Hypothalamus (tissue), 51 donors: ENCODE measurements at regions not wholly inside any gene's neighbourhood (a gene's known extent, or its start where the extent isn't known, plus 50 kb on each side); places are given as distances from the start of the nearest gene placed in this dataset.

ENCODE experiments used
- DNase-seq, 51 donors: peaks; one replicate each; lab custom pipeline; 2025; lab: John Stamatoyannopoulos, UW

- no peak for DNase-seq
These were observed 120.8 kb upstream of the GLI2 start for GRCh38 chr2:120614901-120615300.

DNA sequence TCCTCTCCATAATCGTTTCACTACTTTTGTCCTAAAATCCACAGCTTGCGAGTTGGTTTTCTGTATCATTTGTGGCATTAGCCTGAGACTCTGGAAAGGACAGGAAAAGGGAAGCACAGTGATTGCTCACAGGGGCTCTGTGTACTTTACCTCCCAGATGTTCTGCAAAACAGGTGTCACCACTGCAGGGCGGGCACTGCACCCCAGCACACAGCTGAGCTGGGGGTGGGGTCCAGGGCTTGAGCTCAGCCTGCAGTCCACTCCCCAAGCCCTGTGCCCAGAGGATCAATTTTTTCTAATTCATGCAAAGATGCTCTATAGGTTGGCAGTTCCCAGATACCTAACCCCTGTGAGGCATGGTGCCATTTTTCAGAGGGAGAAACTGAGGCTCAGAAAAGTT is 119.4 kb upstream of the GLI2 start:
- no peak for DNase-seq

DNA sequence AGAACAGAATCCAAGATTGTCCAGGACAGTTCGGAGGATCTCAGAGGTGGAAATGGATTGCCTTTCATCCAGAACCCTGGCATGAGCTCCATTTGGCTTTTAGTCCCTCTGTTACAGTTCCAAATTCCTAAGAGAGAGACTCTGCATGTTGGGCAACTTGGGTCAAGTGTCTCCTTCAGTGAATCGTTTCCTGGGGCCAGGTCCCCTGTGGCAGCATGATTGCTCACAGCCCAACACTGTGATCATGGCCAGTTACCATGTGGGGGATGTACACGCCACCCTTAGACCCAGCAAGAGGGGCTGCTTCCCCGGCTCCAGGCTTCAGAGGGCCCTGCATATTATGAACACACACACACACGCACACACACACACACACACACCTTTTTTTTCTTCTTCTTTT is 118.6 kb upstream of the GLI2 start:
- no peak for DNase-seq

DNA sequence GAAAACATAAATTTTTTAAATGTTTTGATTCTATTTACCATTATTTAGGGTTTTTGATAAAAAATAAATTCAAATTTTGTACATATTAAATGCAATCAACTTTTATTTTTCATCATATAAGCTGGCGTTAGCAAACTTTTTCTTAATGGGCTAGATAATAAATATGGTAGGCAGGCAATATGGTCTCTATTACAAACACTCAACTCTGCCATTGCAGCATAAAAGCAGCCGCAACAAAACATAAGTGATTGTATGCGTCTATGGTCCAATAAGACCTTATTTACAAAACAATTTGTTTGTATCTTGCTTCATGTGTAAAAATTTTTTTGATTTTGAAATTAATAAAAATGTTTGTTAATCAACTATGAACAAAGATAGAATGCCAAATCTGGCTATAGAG is 116.8 kb upstream of the GLI2 start:
- DNase-seq = no peak

DNA sequence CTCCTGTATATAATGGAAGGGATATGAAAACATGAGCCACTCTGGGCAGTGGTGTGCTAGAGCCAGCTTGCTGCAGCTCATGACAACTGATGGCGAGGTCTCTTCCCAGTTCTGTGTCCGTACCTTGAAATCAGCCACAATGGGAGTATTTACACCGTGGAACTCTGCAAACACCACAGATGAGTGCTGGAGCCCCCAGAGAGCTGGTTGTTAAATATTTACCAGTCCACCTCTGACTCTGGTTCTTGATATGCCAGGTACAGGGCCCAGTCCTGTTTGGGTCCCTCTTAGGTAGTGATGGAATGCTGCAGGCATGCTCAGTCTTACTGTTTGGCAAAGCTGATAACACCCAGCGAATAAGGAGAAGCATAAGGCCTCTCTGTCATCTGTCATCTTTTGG is 116.1 kb upstream of the GLI2 start:
- DNase-seq = no peak

DNA sequence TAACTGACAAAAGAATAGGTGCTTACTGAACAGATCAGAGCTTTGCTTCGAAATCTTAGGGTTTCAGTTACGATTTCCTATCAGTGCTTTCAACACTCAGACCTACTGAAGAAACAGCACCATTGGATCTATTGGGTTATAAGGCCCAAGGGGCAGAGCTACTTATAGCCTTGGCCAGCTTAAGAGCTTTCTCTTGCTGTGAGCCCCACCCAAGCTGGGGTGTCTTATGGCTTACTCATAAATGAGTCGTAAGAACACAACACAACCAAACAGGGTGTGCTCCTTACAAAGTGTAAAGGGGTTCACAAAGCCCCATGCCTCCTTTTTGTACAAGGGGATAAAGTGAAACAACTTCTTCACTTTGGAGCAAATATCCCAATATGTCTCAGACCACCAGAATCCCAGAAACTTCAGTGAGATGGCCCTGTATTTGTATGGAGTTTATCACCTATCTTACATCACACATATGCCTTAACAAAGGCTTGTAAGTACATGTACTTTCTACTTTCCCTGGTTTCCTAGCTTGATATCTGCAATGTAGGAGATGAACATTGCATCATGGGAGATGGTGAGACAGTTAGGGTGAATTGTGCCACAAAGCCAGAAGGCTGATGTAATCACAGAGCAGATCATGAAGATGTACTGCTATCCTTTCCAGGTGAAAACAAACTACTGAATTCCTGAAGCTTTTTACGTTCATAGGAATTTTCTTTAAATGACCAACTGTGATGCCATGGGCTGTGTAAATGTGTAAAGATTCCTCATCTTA is 115.5 kb upstream of the GLI2 start:
- DNase-seq = no peak

- DNase-seq = no peak
These were observed 113.4 kb upstream of the GLI2 start for GRCh38 chr2:120622159-120622869.

DNA sequence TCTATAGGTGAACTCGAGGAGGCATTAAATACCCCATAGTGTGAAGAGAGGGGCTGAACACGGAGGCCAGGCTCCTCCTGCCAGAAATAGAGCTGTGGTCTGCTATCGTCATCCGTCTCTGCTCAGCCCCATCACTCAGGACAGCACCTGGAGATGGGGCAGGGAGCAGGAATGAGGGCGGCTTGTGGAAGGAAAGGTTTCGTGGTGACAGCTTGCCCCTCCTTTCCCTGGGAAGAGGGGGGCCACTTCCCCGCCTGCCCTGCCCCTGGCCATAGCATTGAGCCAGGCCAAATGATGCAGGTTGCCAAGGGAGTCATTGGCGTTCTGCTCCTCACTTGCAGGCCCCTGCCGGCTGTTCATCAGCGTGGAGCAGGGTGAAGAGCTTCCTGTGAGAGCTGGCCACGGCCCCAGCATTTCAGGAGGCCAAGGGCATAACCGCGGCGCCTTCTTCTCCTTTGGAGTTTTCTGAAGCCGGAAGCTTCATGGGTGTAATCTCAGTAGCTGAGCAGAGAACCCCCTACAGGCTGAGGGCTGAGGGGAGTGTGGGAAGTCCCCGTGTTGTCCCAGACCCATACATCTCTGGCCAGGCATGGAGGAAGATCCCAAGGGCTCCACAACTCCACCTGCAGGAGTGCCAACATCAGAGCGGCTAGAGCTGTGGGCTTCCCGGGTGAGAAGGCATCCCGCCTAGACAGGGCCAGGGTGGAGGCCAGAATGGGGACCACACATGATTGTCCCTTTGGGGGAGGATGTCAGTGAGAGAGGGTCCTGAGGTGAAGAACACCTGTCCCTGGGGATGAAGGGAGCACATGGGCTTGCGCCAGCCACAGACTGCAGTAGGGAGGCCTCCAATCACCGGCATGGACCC is 112.5 kb upstream of the GLI2 start:
- peak in 17 of 51 donors; percentile 6 to 58 (median 25) for DNase-seq

GRCh38 chr2:120624061-120624737 is 111.5 kb upstream of the GLI2 start:
- DNase-seq = no peak

DNA sequence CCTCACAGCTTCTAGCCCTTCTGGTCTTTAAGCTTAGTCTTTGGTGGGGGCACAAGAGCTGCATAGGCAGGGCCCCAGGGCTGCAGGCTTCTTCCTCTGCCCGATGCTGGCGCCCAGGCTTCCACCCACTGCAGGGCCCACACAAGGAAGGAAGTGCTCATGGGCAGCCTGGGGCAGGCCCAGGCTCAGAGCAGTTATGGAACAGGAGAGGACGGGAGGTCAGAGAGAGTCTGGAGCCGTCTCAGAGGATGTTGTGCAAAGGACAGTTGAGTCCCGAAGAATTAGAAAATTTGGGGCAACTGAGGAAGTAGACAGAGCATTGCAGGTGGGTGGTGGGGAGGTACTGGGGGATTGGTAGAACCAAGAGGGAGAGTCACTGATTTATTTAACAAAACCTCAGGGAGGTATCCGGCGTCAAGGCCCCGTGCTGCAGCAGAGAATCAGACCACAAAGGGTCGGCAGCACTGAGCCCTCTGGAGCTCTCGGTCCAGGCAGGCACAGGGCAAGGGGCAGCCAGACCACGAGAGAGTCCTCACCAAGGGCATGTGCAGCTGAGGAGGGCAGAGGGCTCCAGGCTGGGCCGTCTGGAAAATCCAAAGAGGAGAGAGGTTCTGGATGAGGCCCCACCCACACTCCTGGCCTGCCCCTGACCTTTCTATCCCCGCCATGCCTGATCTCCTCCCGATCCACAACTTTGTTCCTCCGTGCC is 110.8 kb upstream of the GLI2 start:
- DNase-seq = no peak

DNA sequence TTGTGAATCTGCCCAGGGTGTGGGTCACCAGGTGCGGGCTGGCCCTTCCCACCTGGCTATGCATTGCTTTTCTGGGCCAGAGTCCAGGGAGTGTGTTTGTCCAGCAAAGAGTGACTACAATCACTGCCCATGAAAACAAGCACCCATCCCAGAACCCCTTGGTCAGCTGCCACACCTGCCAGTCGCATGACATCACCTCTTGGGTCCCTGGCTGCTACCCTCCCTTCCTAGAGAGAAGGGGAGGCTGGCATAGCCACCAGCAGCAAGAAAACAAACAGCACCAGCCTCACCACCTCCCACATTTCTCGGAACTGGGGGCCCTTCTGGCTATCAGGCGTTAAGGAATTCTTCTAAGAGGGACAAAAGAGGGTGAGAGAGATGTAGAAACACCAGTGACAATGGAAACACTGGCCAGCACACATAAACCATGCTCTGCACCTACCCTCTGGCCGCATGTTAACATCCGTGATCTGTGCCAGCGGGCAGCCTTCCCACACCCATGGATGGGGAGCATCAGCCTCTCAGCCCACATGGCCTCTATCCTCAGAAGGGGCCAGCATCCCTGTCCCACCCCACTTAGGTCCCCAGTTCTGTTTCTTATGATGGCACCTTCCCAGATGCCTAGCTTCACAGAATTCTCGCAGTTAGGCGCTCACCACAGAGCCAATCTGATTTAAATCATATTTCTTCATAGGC is 109.7 kb upstream of the GLI2 start:
- no peak for DNase-seq

DNA sequence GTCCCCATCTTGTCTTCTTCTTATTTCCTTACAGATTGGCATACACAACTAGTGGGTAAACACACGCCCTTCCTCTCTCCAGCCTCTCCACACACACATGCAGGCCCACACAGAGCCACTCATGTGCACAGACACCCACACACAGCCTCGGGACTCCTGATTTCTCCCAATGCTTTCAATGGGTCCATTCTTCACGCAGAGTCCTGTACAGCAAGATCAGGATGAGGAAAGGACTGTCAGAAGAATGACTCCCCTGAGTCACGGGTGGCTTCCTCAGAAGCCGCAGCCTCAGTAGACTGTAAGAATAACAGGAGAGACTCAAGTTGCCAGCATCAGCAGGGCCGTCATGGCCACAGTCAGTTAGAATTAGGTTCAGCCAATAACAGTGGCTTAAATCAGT is 109.1 kb upstream of the GLI2 start:
- no peak for DNase-seq

DNA sequence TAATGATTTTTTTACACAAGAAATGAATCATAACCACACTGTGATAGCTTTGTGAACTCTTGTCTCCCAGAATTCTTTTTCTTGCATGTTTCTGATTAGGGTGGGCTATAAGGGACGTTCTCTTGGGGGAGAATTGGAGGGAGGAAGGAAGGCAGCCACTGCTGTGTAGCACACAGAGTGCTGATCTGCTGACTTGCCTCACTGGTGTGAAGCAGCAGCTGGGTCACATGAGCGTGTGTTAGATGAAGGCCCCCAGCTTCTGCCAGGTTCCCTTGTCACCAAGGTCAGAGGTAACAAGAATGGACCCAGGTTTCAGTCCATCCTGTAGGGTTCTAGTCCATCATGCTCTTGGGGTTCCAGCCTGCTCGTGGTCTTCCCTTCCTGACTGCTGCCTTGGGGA is 107.4 kb upstream of the GLI2 start:
- no peak for DNase-seq

GRCh38 chr2:120629241-120629895 is 106.3 kb upstream of the GLI2 start:
- no peak for DNase-seq

- DNase-seq = no peak
These were observed 105.5 kb upstream of the GLI2 start for GRCh38 chr2:120630031-120630701.

DNA sequence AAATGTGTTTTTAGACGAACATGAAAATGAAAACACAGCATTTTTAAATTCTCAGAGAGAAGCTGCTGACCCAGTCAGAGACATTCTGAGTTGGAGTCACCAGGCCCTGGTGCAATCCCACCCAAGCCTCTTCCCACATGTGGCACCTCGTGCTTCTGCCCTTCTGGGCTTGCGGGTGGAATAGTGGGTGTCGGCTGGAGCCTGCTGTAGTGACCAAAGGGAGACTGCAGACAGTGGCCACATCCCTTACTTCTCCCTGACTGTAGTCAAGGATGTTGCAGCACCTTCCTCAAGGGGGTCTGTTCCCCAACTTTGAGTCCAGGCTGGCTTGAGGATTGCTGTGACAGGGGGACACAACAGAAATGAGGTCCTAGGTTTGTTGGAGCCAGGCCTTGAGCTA is 104.4 kb upstream of the GLI2 start:
- DNase-seq = no peak

- DNase-seq = no peak
These were observed 103.9 kb upstream of the GLI2 start for GRCh38 chr2:120631724-120632123.
